ENCODE measurements at regions not wholly inside any gene's neighbourhood (a gene's known extent, or its start where the extent isn't known, plus 50 kb on each side); places are given as distances from the start of the nearest gene placed in this dataset.

DNA sequence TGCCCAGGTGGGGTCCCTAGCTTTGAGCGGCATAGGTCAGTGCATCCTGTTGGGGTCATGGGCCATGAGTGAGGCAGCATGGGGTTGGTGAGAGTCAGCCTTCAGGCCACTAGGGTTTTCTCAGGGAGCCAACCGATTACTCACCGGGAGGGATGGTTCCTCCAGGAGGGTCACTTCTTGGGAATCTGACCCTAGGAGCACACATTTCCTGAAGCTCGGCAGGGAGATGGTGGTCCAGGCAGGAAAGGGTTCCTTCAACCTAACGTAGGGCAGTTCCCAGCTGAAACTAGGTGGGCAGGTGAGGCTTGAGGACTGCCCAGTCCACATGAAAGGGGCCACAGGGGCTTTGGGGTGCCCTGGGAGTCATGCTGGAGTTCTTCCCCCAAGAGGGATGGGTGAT is 218.0 kb downstream of the UBE3A start:
- TF ChIP-seq ZNF121 (CRISPR knock-in tag; conservative IDR thresholded peaks at IDR 0.05) (no peak), HNRNPH1 (optimal IDR thresholded peaks at IDR 0.05; ENCODE audit: low read depth, low read length) (no peak), POU5F1 (IDR thresholded peaks at IDR 0.05; ENCODE audit: borderline replicate concordance, low read depth, low read length, partially characterized antibody) (no peak), TRIM28 (IDR thresholded peaks at IDR 0.05) (no peak), CXXC5 (CRISPR knock-in tag; IDR thresholded peaks at IDR 0.05) (no peak)
- TF ChIP-seq, protein P1, sequence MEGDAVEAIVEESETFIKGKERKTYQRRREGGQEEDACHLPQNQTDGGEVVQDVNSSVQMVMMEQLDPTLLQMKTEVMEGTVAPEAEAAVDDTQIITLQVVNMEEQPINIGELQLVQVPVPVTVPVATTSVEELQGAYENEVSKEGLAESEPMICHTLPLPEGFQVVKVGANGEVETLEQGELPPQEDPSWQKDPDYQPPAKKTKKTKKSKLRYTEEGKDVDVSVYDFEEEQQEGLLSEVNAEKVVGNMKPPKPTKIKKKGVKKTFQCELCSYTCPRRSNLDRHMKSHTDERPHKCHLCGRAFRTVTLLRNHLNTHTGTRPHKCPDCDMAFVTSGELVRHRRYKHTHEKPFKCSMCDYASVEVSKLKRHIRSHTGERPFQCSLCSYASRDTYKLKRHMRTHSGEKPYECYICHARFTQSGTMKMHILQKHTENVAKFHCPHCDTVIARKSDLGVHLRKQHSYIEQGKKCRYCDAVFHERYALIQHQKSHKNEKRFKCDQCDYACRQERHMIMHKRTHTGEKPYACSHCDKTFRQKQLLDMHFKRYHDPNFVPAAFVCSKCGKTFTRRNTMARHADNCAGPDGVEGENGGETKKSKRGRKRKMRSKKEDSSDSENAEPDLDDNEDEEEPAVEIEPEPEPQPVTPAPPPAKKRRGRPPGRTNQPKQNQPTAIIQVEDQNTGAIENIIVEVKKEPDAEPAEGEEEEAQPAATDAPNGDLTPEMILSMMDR (IDR thresholded peaks at IDR 0.05 in 2 of 3, conservative IDR thresholded peaks at IDR 0.05 in 1 of 3; ENCODE audit: insufficient read depth in 2 of 3, low read depth in 1 of 3, low read length in 3 of 3) = no peak
- TF ChIP-seq, protein P2, sequence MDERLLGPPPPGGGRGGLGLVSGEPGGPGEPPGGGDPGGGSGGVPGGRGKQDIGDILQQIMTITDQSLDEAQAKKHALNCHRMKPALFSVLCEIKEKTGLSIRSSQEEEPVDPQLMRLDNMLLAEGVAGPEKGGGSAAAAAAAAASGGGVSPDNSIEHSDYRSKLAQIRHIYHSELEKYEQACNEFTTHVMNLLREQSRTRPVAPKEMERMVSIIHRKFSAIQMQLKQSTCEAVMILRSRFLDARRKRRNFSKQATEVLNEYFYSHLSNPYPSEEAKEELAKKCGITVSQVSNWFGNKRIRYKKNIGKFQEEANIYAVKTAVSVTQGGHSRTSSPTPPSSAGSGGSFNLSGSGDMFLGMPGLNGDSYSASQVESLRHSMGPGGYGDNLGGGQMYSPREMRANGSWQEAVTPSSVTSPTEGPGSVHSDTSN (CRISPR knock-in tag; IDR thresholded peaks at IDR 0.05; ENCODE audit: low read depth) = no peak
- TF ChIP-seq, protein P2 (tag; conservative IDR thresholded peaks at IDR 0.05; ENCODE audit: low read depth) = no peak
- TF ChIP-seq, protein P3, sequence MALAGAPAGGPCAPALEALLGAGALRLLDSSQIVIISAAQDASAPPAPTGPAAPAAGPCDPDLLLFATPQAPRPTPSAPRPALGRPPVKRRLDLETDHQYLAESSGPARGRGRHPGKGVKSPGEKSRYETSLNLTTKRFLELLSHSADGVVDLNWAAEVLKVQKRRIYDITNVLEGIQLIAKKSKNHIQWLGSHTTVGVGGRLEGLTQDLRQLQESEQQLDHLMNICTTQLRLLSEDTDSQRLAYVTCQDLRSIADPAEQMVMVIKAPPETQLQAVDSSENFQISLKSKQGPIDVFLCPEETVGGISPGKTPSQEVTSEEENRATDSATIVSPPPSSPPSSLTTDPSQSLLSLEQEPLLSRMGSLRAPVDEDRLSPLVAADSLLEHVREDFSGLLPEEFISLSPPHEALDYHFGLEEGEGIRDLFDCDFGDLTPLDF (CRISPR knock-in tag; IDR thresholded peaks at IDR 0.05) = no peak
